Osteoblast (primary cell): ENCODE measurements at regions not wholly inside any gene's neighbourhood (a gene's known extent, or its start where the extent isn't known, plus 50 kb on each side); places are given as distances from the start of the nearest gene placed in this dataset.
"Not testable (repeated sequence)": the region's sequence is repeated elsewhere in the genome, so short reads cannot be mapped to it uniquely, and the experiment has no call there.

Experiments used
- DNase-seq: peaks from one replicate; pipeline ENCODE4 v3.0.0; 2011; ENCODE audit warnings: low spot score, mixed read lengths; ENCODE audit not compliant: insufficient read length; ENCODE audit errors: missing footprints
- H2AFZ ChIP-seq: 2 replicates; pipeline ENCODE4 v1.6.0; 2011; ENCODE audit warnings: mild to moderate bottlenecking, low read length
- H3K27ac ChIP-seq: 2 replicates; pipeline ENCODE4 v1.5.1; 2011; ENCODE audit warnings: mild to moderate bottlenecking, low read depth, low read length, moderate library complexity
- H3K27me3 ChIP-seq: 2 replicates; pipeline ENCODE4 v1.6.0; 2012; ENCODE audit warnings: mild to moderate bottlenecking, control low read depth, inconsistent platforms, low read length, moderate library complexity; ENCODE audit not compliant: insufficient read depth
- H3K36me3 ChIP-seq: 2 replicates; pipeline ENCODE4 v1.5.1; 2011; ENCODE audit warnings: mild to moderate bottlenecking, low read length, control low read depth, moderate library complexity; ENCODE audit not compliant: insufficient read depth
- H3K4me1 ChIP-seq: 2 replicates; pipeline ENCODE4 v1.5.1; 2011; ENCODE audit warnings: mild to moderate bottlenecking, low read length, control low read depth, moderate library complexity; ENCODE audit not compliant: insufficient read depth
- H3K4me2 ChIP-seq: 2 replicates; pipeline ENCODE4 v1.6.0; 2011; ENCODE audit warnings: mild to moderate bottlenecking, low read length; ENCODE audit not compliant: insufficient read depth
- H3K4me3 ChIP-seq: fragments of 200-600 bp; sonication (generic); 3 replicates; pipeline ENCODE4 v1.5.1; 2012; ENCODE audit warnings: mild to moderate bottlenecking, low read length, inconsistent platforms; ENCODE audit not compliant: insufficient read depth
- H3K79me2 ChIP-seq: 2 replicates; pipeline ENCODE4 v1.6.0; 2012; ENCODE audit warnings: mild to moderate bottlenecking, low read length, control low read depth, inconsistent platforms; ENCODE audit not compliant: insufficient read depth
- H3K9me3 ChIP-seq: 2 replicates; pipeline ENCODE4 v1.5.1; 2011; ENCODE audit warnings: low read depth, low read length, control low read depth
- H4K20me1 ChIP-seq: 2 replicates; pipeline ENCODE4 v1.6.0; 2012; ENCODE audit warnings: mild to moderate bottlenecking, low read length, control low read depth; ENCODE audit not compliant: insufficient read depth
- CTCF ChIP-seq: IDR thresholded peaks from 2 replicates; pipeline ENCODE4 v1.5.1; 2011; ENCODE audit warnings: mild to moderate bottlenecking, low read depth, low read length, moderate library complexity; ENCODE audit errors: extremely low read depth

- TF ChIP-seq CTCF = no peak
- H3K27ac ChIP-seq = no peak overlapping the region
- H3K27me3 ChIP-seq = no peaks in the 10 kb centered on the region
- H3K4me1 ChIP-seq = no peaks in the 10 kb centered on the region
- H3K9me3 ChIP-seq = no peaks in the 10 kb centered on the region
- no peak overlapping the region for H2AFZ ChIP-seq
- H3K4me2 ChIP-seq = no peak overlapping the region
- H3K36me3 ChIP-seq = no peaks in the 10 kb centered on the region
- H3K79me2 ChIP-seq = no peaks in the 10 kb centered on the region
- no peak for DNase-seq
- H4K20me1 ChIP-seq = no peaks in the 10 kb centered on the region
- no peak overlapping the region for H3K4me3 ChIP-seq
Observed at GRCh38 chr12:66751432-66752113, 72.7 kb upstream of the GRIP1 start.

- Histone ChIP-seq H3K9me3 (no peaks in the 10 kb centered on the region), H3K79me2 (no peaks in the 10 kb centered on the region), H3K4me1 (no peaks in the 10 kb centered on the region), H3K4me3 (no peak overlapping the region), H3K36me3 (no peaks in the 10 kb centered on the region), H3K27ac (no peak overlapping the region), H3K4me2 (no peak overlapping the region), H2AFZ (no peak overlapping the region), H3K27me3 (no peaks in the 10 kb centered on the region), H4K20me1 (no peaks in the 10 kb centered on the region)
- no peak for TF ChIP-seq CTCF
- DNase-seq = no peak
Observed at GRCh38 chr12:66753810-66754209, 74.9 kb upstream of the GRIP1 start.

DNA sequence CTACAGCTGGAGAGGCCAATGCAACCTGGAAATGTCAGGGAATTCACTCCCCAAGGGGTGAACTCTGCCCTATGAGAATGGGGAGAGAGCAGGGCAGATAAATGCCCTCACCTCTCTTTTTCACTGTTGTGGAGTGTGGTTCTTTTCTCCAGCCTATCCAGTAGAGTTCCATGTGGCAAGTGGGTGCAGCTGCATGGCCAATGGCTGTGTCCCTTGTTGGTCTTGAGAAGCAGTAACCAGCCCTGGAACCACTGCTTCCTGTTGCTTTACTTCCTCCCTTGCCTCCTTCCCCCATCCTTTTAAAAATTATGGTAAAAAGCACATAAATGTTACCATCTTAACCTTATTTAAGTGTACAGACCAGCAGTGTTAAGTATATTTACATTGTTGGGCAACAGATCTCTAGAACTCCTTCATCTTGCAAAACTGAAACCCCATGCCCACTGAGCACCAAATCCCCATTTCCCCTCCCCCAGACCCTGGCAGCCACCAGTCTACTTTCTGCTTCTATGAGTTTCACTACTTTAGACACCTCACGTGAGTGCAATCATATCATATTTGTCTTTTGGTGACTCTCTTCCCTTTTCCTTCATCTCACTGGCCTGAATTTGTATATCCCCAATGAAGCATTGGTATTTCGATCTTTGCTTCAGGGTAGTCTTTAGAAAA, 77.0 kb upstream of the GRIP1 start:
- Histone ChIP-seq H3K79me2 (no peaks in the 10 kb centered on the region), H3K36me3 (no peaks in the 10 kb centered on the region), H4K20me1 (no peaks in the 10 kb centered on the region), H3K27me3 (no peaks in the 10 kb centered on the region), H3K9me3 (no peaks in the 10 kb centered on the region), H3K4me3 (no peak overlapping the region), H3K27ac (no peak overlapping the region), H2AFZ (no peak overlapping the region), H3K4me1 (no peaks in the 10 kb centered on the region), H3K4me2 (no peak overlapping the region)
- DNase-seq = no peak
- TF ChIP-seq CTCF = no peak

DNA sequence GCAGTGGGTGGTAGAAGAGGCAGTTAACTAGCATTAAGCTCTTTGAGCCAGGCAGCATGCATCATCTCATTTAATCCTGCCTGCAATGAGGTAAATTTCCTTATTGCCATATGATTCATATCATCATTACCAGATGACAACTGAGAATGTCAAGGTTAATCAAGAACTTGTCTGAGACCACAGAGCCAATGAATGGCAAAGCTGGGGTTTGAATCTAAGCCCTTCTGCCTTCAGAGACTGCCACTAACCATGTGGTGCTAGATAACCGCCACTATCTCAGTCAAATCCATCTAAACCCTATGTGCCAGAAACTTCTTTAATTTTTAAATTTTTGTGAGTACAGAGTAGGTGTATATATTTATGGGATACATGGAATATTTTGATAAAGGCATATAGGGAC, 77.8 kb upstream of the GRIP1 start:
- Histone ChIP-seq H3K79me2 (no peaks in the 10 kb centered on the region), H3K4me1 (no peaks in the 10 kb centered on the region), H4K20me1 (no peaks in the 10 kb centered on the region), H3K4me2 (no peak overlapping the region), H3K27me3 (no peaks in the 10 kb centered on the region), H3K9me3 (no peaks in the 10 kb centered on the region), H2AFZ (no peak overlapping the region), H3K4me3 (no peak overlapping the region), H3K27ac (no peak overlapping the region), H3K36me3 (no peaks in the 10 kb centered on the region)
- DNase-seq = no peak
- no peak for TF ChIP-seq CTCF

DNA sequence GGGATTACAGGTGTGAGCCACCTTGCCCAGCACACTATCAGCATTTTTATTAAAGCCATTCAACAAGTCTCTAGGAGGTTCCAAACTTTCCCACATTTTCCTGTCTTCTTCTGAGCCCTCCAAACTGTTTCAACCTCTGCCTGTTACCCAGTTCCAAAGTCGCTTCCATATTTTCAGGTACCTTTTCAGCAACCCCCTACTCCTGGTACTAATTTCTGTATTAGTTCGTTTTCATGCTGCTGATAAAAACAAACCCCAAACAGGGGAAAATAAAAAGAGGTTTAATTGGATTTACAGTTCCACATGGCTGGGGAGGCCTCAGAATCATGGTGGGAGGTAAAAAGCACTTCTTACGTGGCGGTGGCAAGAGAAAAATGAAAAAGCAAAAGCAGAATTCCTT, 81.2 kb upstream of the GRIP1 start:
- H3K4me3 ChIP-seq, H3K79me2 ChIP-seq, H2AFZ ChIP-seq, H3K27me3 ChIP-seq, DNase-seq, H3K9me3 ChIP-seq, H3K4me2 ChIP-seq, H3K4me1 ChIP-seq, H3K36me3 ChIP-seq, H3K27ac ChIP-seq, H4K20me1 ChIP-seq: not testable (repeated sequence)
